Gastrocnemius medialis (tissue), 4 donors: ENCODE measurements at regions not wholly inside any gene's neighbourhood (a gene's known extent, or its start where the extent isn't known, plus 50 kb on each side); places are given as distances from the start of the nearest gene placed in this dataset.

Experiments
- ATAC-seq, 2 donors: fragments of 150-250 bp; one replicate each; pipeline ENCODE4 v1.9.1; 2016
- DNase-seq, 2 donors: peaks; one replicate each; pipeline ENCODE4 v3.0.0-alpha.2; 2019
- H3K27ac ChIP-seq, 4 donors: fragments of 200-600 bp; sonication (generic); 1 replicate in 1 of 4; 2 replicates in 3 of 4; pipeline ENCODE4 v1.5.1; 2016 to 2018; ENCODE audit warnings: mild to moderate bottlenecking in 2 of 4, moderate library complexity in 1 of 4
- H3K27me3 ChIP-seq, 3 donors: fragments of 200-600 bp; sonication (generic) in 2 of 3; 1 replicate in 1 of 3; 2 replicates in 2 of 3; pipeline versions ENCODE4 v1.5.1 to v1.6.0; 2016 to 2019; ENCODE audit warnings: mild to moderate bottlenecking in 1 of 3, moderate library complexity in 1 of 3
- H3K36me3 ChIP-seq, 2 donors: fragments of 200-600 bp; sonication (generic) in 1 of 2; one replicate each; pipeline ENCODE4 v1.5.1; 2017 to 2018
- H3K4me1 ChIP-seq, 2 donors: fragments of 200-600 bp; sonication (generic) in 1 of 2; one replicate each; pipeline ENCODE4 v1.5.1; 2016 to 2017; ENCODE audit warnings: mild to moderate bottlenecking in 2 of 2
- H3K4me3 ChIP-seq, 4 donors: fragments of 200-600 bp; sonication (generic) in 3 of 4; 1 replicate in 1 of 4; 2 replicates in 3 of 4; pipeline ENCODE4 v1.5.1; 2016 to 2019; ENCODE audit warnings: mild to moderate bottlenecking in 2 of 4
- H3K9me3 ChIP-seq, 3 donors: fragments of 200-600 bp; sonication (generic) in 2 of 3; 1 replicate in 1 of 3; 2 replicates in 2 of 3; pipeline ENCODE4 v1.5.1; 2016 to 2019
- CTCF ChIP-seq, 5 experiments: fragments of 450-650 bp in 3 of 5; fragments of 200-600 bp in 2 of 5; sonication (generic) in 2 of 5; IDR thresholded peaks in 4 of 5; conservative IDR thresholded peaks in 1 of 5; 1 replicate in 4 of 5; 2 replicates in 1 of 5; pipeline ENCODE4 v1.5.1; 2016 to 2019; ENCODE audit warnings: antibody characterized with exemption in 5 of 5, mild to moderate bottlenecking in 3 of 5, moderate library complexity in 3 of 5
- POLR2A ChIP-seq, 2 donors: fragments of 450-650 bp; IDR thresholded peaks; one replicate each; pipeline ENCODE4 v1.6.1; 2017; ENCODE audit warnings: antibody characterized with exemption in 2 of 2, mild to moderate bottlenecking in 2 of 2, moderate library complexity in 2 of 2
- in situ Hi-C, 4 donors: fragments of 200-750 bp; cut with MboI; loops; one replicate each; pipeline versions ENCODE4 v1.15.0 to v1.8.0; 2017; ENCODE audit warnings: low sequenced_read_pairs in 4 of 4
- intact Hi-C: fragments of 100-400 bp; cut with DNase I; formaldehyde crosslinking; loops from one replicate; pipeline ENCODE4 v1.15.1; 2023; ENCODE audit warnings: low total_unique reads

- TF ChIP-seq CTCF (IDR thresholded peaks at IDR 0.05 in 4 of 5, conservative IDR thresholded peaks at IDR 0.05 in 1 of 5) (no peak), POLR2A (IDR thresholded peaks at IDR 0.05) (no peak)
- Histone ChIP-seq H3K27me3 (no peaks in the 10 kb centered on the region), H3K36me3 (no peaks in the 10 kb centered on the region), H3K9me3 (no peaks in the 10 kb centered on the region), H3K27ac (no peak overlapping the region), H3K4me3 (no peak overlapping the region), H3K4me1 (no peaks in the 10 kb centered on the region)
- in situ Hi-C loops, result no loop called here
- intact Hi-C loops, result no loop called here
- ATAC-seq (no peak), DNase-seq (no peak)
These were observed 170.2 kb upstream of the PRSS58 start for GRCh38 chr7:142428094-142428493.

- no peaks in the 10 kb centered on the region for H3K36me3 ChIP-seq
- TF ChIP-seq CTCF (IDR thresholded peaks at IDR 0.05 in 4 of 5, conservative IDR thresholded peaks at IDR 0.05 in 1 of 5) (no peak), POLR2A (IDR thresholded peaks at IDR 0.05) (no peak)
- H3K4me3 ChIP-seq, result no peak overlapping the region
- no peaks in the 10 kb centered on the region for H3K4me1 ChIP-seq
- in situ Hi-C loops, result no loop called here
- no peak for DNase-seq
- ATAC-seq, result no peak
- H3K9me3 ChIP-seq, result no peaks in the 10 kb centered on the region
- intact Hi-C loops, result no loop called here
- H3K27me3 ChIP-seq, result no peaks in the 10 kb centered on the region
- H3K27ac ChIP-seq, result no peak overlapping the region
These were observed 167.4 kb upstream of the PRSS58 start for GRCh38 chr7:142425281-142425680.

- DNase-seq, result no peak
- in situ Hi-C loops (no loop called here), intact Hi-C loops (no loop called here)
- no peak for TF ChIP-seq CTCF (IDR thresholded peaks at IDR 0.05 in 4 of 5, conservative IDR thresholded peaks at IDR 0.05 in 1 of 5)
- TF ChIP-seq POLR2A (IDR thresholded peaks at IDR 0.05), result no peak
- no peaks in the 10 kb centered on the region for H3K4me1 ChIP-seq
- ATAC-seq, result no peak
- no peak overlapping the region for H3K4me3 ChIP-seq
- H3K36me3 ChIP-seq, result no peaks in the 10 kb centered on the region
- no peaks in the 10 kb centered on the region for H3K9me3 ChIP-seq
- no peaks in the 10 kb centered on the region for H3K27me3 ChIP-seq
- no peak overlapping the region for H3K27ac ChIP-seq
These were observed 164.8 kb upstream of the PRSS58 start for GRCh38 chr7:142422621-142423020.

- Histone ChIP-seq H3K27ac (no peak overlapping the region), H3K4me1 (no peaks in the 10 kb centered on the region), H3K4me3 (no peak overlapping the region), H3K36me3 (no peaks in the 10 kb centered on the region), H3K27me3 (no peaks in the 10 kb centered on the region), H3K9me3 (no peaks in the 10 kb centered on the region)
- intact Hi-C loops, result no loop called here
- DNase-seq (no peak), ATAC-seq (no peak)
- in situ Hi-C loops, result no loop called here
- TF ChIP-seq CTCF (IDR thresholded peaks at IDR 0.05 in 4 of 5, conservative IDR thresholded peaks at IDR 0.05 in 1 of 5) (no peak), POLR2A (IDR thresholded peaks at IDR 0.05) (no peak)
These were observed 162.9 kb upstream of the PRSS58 start for GRCh38 chr7:142420554-142421362.

- no peak overlapping the region for H3K27ac ChIP-seq
- H3K4me3 ChIP-seq, result no peak overlapping the region
- DNase-seq, result no peak
- ATAC-seq, result no peak
- in situ Hi-C loops (no loop called here), intact Hi-C loops (no loop called here)
- no peaks in the 10 kb centered on the region for H3K27me3 ChIP-seq
- TF ChIP-seq POLR2A (IDR thresholded peaks at IDR 0.05) (no peak), CTCF (IDR thresholded peaks at IDR 0.05 in 4 of 5, conservative IDR thresholded peaks at IDR 0.05 in 1 of 5) (no peak)
- H3K9me3 ChIP-seq, result no peaks in the 10 kb centered on the region
- H3K36me3 ChIP-seq, result no peaks in the 10 kb centered on the region
- no peaks in the 10 kb centered on the region for H3K4me1 ChIP-seq
These were observed 160.5 kb upstream of the PRSS58 start for GRCh38 chr7:142418326-142418725.
